ENCODE measurements at regions not wholly inside any gene's neighbourhood (a gene's known extent, or its start where the extent isn't known, plus 50 kb on each side); places are given as distances from the start of the nearest gene placed in this dataset.

DNA sequence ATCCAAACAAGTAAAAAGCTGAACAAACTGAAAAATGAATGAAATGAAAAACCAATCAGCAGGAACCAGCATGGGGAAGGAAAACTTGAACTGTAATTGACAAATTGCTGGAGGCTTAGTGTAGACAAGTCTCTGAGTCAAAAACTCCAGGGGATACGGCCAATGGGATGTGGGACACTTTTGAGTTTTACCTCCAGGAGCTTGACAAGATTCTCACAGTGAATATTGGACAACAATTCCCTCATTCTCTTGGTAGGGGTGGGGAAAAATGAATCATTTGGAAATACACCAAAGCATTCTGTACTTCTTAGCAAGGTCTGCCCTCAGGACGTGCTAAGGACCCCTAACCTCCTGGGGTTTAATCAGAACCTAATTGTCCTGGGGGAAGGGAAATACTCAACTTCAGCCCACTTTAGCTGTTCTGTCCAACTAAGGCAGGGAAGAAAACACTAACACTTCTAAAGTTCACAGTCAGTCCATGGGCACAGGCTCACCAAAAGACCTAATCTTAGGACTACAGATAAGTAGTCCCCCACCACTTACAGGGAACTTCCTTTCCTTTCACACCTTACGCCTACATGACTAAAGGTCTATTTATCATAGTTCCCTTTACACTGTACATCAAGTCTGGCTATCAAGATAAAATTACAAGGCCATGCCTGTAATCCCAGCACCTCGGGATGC lies 60.7 kb upstream of the CDC42BPA start:
- ATAC-seq (no peak), DNase-seq (no peak)
- no peak overlapping the region for H3K27ac Mint-ChIP-seq
- POLR2A ChIA-PET: no interaction called here
- CTCF ChIA-PET: no interaction called here
- no peaks in the 10 kb centered on the region for H3K36me3 Mint-ChIP-seq (ENCODE audit: low read depth)
- H3K4me3 Mint-ChIP-seq: no peak overlapping the region
- no peaks in the 10 kb centered on the region for H3K4me1 Mint-ChIP-seq (ENCODE audit: low read depth)
- H3K27me3 Mint-ChIP-seq (ENCODE audit: low read depth): peaks cover 4% of the 10 kb centered on the region
- no peaks in the 10 kb centered on the region for H3K9me3 Mint-ChIP-seq (ENCODE audit: insufficient read depth)

DNA sequence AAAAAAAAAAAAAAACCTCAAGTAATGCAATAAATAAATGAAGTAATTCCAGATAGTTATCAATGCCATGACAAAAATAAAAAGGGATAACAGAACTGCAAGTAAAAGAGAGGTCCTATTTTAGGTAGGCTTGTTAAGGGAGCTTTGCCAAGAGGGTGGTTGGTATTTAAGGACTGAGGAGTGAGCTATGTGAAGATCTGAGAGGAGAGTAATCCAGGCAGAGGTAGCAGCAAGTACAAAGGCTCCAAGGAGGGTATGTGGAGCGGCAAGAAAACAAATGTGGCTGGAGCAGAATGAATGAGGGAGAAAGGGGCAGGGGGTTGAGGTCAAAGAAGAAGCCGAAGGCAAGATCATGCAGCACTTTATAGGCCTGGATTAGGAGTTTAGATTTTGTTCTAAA lies 59.9 kb upstream of the CDC42BPA start:
- Mint-ChIP-seq H3K27ac (no peak overlapping the region), H3K27me3 (ENCODE audit: low read depth) (peaks cover 4% of the 10 kb centered on the region), H3K4me1 (ENCODE audit: low read depth) (no peaks in the 10 kb centered on the region), H3K4me3 (no peak overlapping the region), H3K36me3 (ENCODE audit: low read depth) (no peaks in the 10 kb centered on the region), H3K9me3 (ENCODE audit: insufficient read depth) (no peaks in the 10 kb centered on the region)
- CTCF ChIA-PET: no interaction called here
- ATAC-seq: no peak
- DNase-seq: no peak
- POLR2A ChIA-PET: no interaction called here

DNA sequence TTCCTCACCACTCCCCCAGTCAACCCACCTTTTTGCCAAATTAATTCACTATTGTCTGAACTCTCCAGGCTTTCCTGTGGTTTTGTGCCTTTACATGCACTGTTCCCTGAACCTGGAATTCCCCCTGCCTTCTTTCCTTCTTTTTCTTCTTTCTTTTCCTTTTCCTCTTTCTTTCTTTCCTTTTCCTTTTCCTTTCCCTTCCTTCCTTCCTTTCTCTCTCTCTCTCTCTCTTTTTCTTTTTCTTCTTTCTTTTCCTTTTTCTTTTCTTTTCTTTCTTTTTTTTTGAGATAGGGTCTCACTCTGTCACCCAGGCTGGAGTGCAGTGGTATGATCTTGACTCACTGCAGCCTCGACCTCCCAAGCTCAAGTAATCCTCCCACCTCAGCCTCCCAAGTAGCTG lies 56.6 kb upstream of the CDC42BPA start:
- DNase-seq (no peak), ATAC-seq (no peak)
- H3K4me3 Mint-ChIP-seq: no peak overlapping the region
- no peaks in the 10 kb centered on the region for H3K4me1 Mint-ChIP-seq (ENCODE audit: low read depth)
- CTCF ChIA-PET: no interaction called here
- POLR2A ChIA-PET: no interaction called here
- H3K9me3 Mint-ChIP-seq (ENCODE audit: insufficient read depth): no peaks in the 10 kb centered on the region
- no peak overlapping the region for H3K27ac Mint-ChIP-seq
- peaks cover 4% of the 10 kb centered on the region for H3K27me3 Mint-ChIP-seq (ENCODE audit: low read depth)
- H3K36me3 Mint-ChIP-seq (ENCODE audit: low read depth): no peaks in the 10 kb centered on the region

DNA sequence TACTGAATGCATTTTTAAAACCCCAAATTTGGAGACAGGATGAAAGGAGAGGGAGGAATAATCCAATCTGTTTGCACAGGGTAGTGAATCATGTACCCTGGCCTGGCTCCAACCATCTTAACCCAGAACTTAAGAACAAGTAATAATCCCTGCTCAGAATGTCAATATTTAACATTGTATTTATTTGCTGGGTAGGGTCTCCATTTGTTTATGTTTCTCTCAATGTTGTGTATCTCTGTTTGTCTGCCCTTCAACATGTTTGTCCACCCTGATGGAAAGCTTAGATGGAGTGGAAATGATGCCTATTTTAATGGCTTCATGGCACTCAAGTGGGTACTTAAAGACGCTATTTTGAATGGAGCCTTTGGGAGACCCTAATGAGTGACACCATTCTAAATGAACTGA lies 54.4 kb upstream of the CDC42BPA start:
- no peak for DNase-seq
- no peak overlapping the region for H3K27ac Mint-ChIP-seq
- H3K4me3 Mint-ChIP-seq: no peak overlapping the region
- no peak for ATAC-seq
- no peaks in the 10 kb centered on the region for H3K27me3 Mint-ChIP-seq (ENCODE audit: low read depth)
- POLR2A ChIA-PET: no interaction called here
- CTCF ChIA-PET: no interaction called here
- H3K9me3 Mint-ChIP-seq (ENCODE audit: insufficient read depth): no peaks in the 10 kb centered on the region
- no peaks in the 10 kb centered on the region for H3K36me3 Mint-ChIP-seq (ENCODE audit: low read depth)
- H3K4me1 Mint-ChIP-seq (ENCODE audit: low read depth): no peaks in the 10 kb centered on the region

DNA sequence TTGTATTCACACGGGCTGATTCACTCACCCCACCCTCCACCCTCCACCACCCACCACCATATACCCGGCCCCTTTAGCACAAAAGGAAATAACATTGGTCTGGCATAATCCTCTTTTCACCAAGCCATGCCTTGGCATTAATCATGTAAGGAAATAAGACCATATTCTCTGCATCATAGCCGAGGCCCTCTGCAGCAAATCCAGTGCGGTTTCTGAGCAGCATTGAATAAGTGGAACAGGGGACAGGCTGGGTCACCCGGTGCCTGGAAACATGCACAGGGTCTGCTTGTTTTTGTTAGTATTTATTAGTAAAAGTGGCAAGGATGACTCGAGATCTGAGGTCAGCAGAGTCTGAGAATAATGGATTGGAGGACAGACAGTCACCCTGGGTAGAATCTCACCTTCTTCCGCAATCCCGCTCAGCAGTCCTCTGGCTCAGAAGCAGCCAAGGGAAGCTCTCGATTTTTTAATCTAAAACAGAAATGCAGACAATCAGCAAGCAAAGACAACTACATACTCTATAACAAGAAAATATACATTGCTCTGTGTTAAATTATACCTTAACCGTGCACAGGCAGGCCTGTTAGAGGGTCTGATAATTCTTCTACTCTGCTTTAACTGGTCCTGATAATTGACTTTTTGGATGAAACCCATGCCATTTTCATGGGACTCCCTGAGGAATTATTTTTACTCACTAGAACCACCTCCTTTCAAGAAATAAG lies 52.4 kb upstream of the CDC42BPA start:
- H3K9me3 Mint-ChIP-seq (ENCODE audit: insufficient read depth): no peaks in the 10 kb centered on the region
- ATAC-seq (no peak), DNase-seq (no peak)
- no peaks in the 10 kb centered on the region for H3K36me3 Mint-ChIP-seq (ENCODE audit: low read depth)
- H3K4me1 Mint-ChIP-seq (ENCODE audit: low read depth): no peaks in the 10 kb centered on the region
- no peak overlapping the region for H3K4me3 Mint-ChIP-seq
- H3K27ac Mint-ChIP-seq: no peak overlapping the region
- CTCF ChIA-PET: no interaction called here
- no peaks in the 10 kb centered on the region for H3K27me3 Mint-ChIP-seq (ENCODE audit: low read depth)
- POLR2A ChIA-PET: no interaction called here

DNA sequence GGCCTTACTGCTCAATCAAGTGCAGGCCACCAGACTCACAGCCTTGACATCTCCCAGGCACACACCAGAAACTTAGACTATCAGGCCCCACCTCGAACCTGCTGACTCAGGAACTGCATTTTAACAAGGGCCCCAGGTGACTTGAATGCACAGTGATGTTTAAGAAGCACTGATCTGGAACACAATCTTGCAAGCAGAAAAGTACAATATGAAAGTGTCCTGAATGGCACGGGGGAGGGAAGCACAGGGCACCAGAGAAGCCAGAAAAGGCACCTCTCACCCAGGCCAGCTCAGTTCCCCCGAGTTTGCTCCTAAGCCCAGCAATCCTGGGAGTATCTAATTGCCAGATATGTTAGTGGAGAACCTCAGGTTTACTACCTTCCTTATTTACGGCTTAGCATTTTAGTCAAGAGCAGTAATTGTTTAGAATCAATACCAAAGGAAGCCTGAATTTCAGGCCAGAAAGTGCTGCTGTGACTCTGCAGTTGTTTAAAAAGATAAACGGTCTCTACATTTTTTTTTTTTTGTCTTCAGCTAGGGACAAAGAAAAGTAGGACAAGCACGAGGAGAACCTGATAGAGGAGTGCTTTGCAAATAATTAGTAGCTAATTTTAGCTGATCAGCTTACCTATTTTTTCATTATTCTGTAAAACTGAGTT lies 50.9 kb upstream of the CDC42BPA start:
- no peak for ATAC-seq
- Mint-ChIP-seq H3K9me3 (ENCODE audit: insufficient read depth) (no peaks in the 10 kb centered on the region), H3K4me3 (no peak overlapping the region), H3K36me3 (ENCODE audit: low read depth) (no peaks in the 10 kb centered on the region), H3K27ac (no peak overlapping the region), H3K27me3 (ENCODE audit: low read depth) (no peaks in the 10 kb centered on the region), H3K4me1 (ENCODE audit: low read depth) (no peaks in the 10 kb centered on the region)
- no peak for DNase-seq
- CTCF ChIA-PET: no interaction called here
- POLR2A ChIA-PET: no interaction called here
